Natural killer cell (primary cell): ENCODE measurements at regions not wholly inside any gene's neighbourhood (a gene's known extent, or its start where the extent isn't known, plus 50 kb on each side); places are given as distances from the start of the nearest gene placed in this dataset.

Experiments
- ATAC-seq, 3 donors: fragments of 150-1000 bp in 2 of 3; fragments of 200-7000 bp in 1 of 3; cut with Tn5 transposase; 1 replicate in 1 of 3; 2 replicates in 2 of 3; pipeline ENCODE4 v1.10.0; 2021; ENCODE audit warnings: mild to moderate bottlenecking in 2 of 3, moderate library complexity in 2 of 3
- DNase-seq, 2 donors: peaks; one replicate each; pipeline versions ENCODE4 v3.0.0 to v3.0.0-alpha.2; 2013 to 2021; ENCODE audit warnings: mixed read lengths in 1 of 2
- H3K27ac ChIP-seq: one replicate; pipeline ENCODE4 v1.5.1; 2013; ENCODE audit warnings: mild to moderate bottlenecking, low read length
- H3K27me3 ChIP-seq: one replicate; pipeline ENCODE4 v1.6.1; 2013; ENCODE audit warnings: low read length; ENCODE audit not compliant: control insufficient read depth, insufficient read depth
- H3K36me3 ChIP-seq: one replicate; pipeline ENCODE4 v1.6.1; 2013; ENCODE audit warnings: low read length; ENCODE audit not compliant: control insufficient read depth, insufficient read depth
- H3K4me1 ChIP-seq: one replicate; pipeline ENCODE4 v1.6.1; 2013; ENCODE audit warnings: low read length; ENCODE audit not compliant: control insufficient read depth, insufficient read depth
- H3K4me3 ChIP-seq: one replicate; pipeline ENCODE4 v1.5.1; 2013; ENCODE audit warnings: low read length
- H3K9me3 ChIP-seq: one replicate; pipeline ENCODE4 v1.6.1; 2013; ENCODE audit warnings: low read length; ENCODE audit not compliant: control insufficient read depth, insufficient read depth
- H3K27ac Mint-ChIP-seq, 2 donors: one replicate each; pipeline ENCODE4 v1.8.0; 2022; ENCODE audit warnings: mild to moderate bottlenecking in 2 of 2, mixed read lengths in 2 of 2, moderate library complexity in 1 of 2
- H3K27me3 Mint-ChIP-seq, 2 donors: one replicate each; pipeline ENCODE4 v1.8.0; 2022; ENCODE audit warnings: low read depth in 2 of 2, mixed read lengths in 2 of 2
- H3K36me3 Mint-ChIP-seq: one replicate; pipeline ENCODE4 v1.8.0; 2022; ENCODE audit warnings: mixed read lengths
- H3K4me1 Mint-ChIP-seq, 2 donors: one replicate each; pipeline ENCODE4 v1.8.0; 2022; ENCODE audit warnings: mixed read lengths in 2 of 2
- H3K4me3 Mint-ChIP-seq: one replicate; pipeline ENCODE4 v1.8.0; 2022; ENCODE audit warnings: mild to moderate bottlenecking, moderate library complexity, mixed read lengths
- H3K9me3 Mint-ChIP-seq, 2 donors: one replicate each; pipeline ENCODE4 v1.8.0; 2022; ENCODE audit warnings: mixed read lengths in 2 of 2
- CTCF ChIP-seq: fragments of 200-600 bp; IDR thresholded peaks from one replicate; pipeline ENCODE4 v1.8.0; 2022; ENCODE audit warnings: antibody characterized with exemption
- WGBS: methylation state at CpG from one replicate; pipeline ENCODE4 v1.1.7; 2013; ENCODE audit warnings: missing lambda C conversion rate; ENCODE audit not compliant: insufficient coverage; 5-methylcytosine and 5-hydroxymethylcytosine counted together
- intact Hi-C: fragments of 100-400 bp; cut with micrococcal nuclease; formaldehyde crosslinking; loops from one replicate; pipeline ENCODE4 v1.14.2; 2022

DNA sequence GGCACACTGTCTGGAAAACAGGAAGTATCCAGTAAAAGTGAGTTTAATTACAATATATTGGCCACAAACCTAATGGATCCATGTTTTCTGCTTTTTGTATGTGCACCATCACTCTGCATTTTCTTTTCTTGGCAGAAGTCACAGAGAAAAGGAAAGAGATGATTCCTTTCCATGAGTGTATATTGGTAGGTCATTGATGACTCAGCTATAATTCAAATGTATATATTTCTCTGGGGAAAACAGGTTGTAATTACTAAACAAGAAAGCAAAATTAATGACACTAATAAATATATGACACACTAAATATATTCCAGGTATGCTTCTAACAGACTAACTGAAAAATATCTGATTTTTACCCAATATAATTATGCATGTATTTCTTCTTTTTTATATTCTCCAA is 105.9 kb upstream of the PCDH15 start:
- Mint-ChIP-seq H3K27ac (no peak overlapping the region), H3K4me3 (no peak overlapping the region), H3K27me3 (no peaks in the 10 kb centered on the region), H3K9me3 (peaks cover 6 to 16% of the 10 kb centered on the region in 2 donors), H3K36me3 (no peaks in the 10 kb centered on the region), H3K4me1 (no peaks in the 10 kb centered on the region)
- Histone ChIP-seq H3K36me3 (no peaks in the 10 kb centered on the region), H3K4me3 (no peak overlapping the region), H3K27ac (no peak overlapping the region), H3K27me3 (no peaks in the 10 kb centered on the region), H3K9me3 (peaks cover 14% of the 10 kb centered on the region), H3K4me1 (no peaks in the 10 kb centered on the region)
- intact Hi-C loops: no loop called here
- ATAC-seq: no peak
- no peak for TF ChIP-seq CTCF
- DNase-seq: no peak

DNA sequence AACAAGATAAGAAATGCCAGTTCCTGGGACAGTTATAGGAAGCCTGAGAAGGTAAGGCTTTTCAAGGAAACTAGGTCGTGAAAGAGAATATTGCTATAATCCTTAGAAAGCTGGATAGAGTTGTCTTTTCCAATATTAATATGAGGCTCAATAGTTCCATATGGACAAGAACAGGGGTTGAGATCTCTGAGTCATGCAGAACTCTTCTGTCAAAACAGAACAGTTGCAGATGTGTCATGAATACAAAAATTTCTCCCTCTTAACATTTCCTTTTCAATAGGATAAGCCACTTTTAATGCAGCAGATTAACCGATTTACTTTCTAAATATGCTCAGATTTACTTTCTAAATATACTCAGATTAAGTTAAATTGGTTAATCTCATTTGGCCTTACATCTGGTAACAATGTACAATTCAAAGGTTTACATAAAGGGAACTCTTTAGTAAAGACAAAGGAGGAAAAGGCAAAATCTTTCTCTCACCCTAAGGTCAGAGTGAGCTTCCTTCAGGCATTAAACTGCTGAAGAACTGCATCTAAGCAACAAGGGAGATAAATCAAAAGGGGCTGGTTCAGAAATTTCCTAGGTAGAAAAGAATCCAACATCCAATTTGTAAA is 104.7 kb upstream of the PCDH15 start:
- intact Hi-C loops: no loop called here
- no peaks in the 10 kb centered on the region for H3K27me3 ChIP-seq
- no peak overlapping the region for H3K4me3 ChIP-seq
- no peak for ATAC-seq
- H3K9me3 Mint-ChIP-seq: peaks cover 4 to 10% of the 10 kb centered on the region in 2 donors
- H3K4me1 ChIP-seq: no peaks in the 10 kb centered on the region
- no peaks in the 10 kb centered on the region for H3K27me3 Mint-ChIP-seq
- H3K36me3 ChIP-seq: no peaks in the 10 kb centered on the region
- no peak for TF ChIP-seq CTCF
- no peak overlapping the region for H3K27ac ChIP-seq
- H3K9me3 ChIP-seq: peaks cover 14% of the 10 kb centered on the region
- H3K4me1 Mint-ChIP-seq: no peaks in the 10 kb centered on the region
- H3K4me3 Mint-ChIP-seq: no peak overlapping the region
- H3K36me3 Mint-ChIP-seq: no peaks in the 10 kb centered on the region
- no peak overlapping the region for H3K27ac Mint-ChIP-seq
- DNase-seq: no peak
- 58% methylated on average over 1 of the region's 2 CpGs for WGBS

GRCh38 chr10:54904833-54905232 is 103.8 kb upstream of the PCDH15 start:
- Mint-ChIP-seq H3K36me3 (no peaks in the 10 kb centered on the region), H3K4me1 (no peaks in the 10 kb centered on the region), H3K27ac (no peak overlapping the region), H3K27me3 (no peaks in the 10 kb centered on the region), H3K9me3 (peaks cover 4 to 9% of the 10 kb centered on the region in 2 donors), H3K4me3 (no peak overlapping the region)
- WGBS: 58% methylated on average over 1 of the region's 1 CpG
- no peak for DNase-seq
- Histone ChIP-seq H3K9me3 (peaks cover 11% of the 10 kb centered on the region), H3K36me3 (no peaks in the 10 kb centered on the region), H3K4me3 (no peak overlapping the region), H3K27me3 (no peaks in the 10 kb centered on the region), H3K27ac (no peak overlapping the region), H3K4me1 (no peaks in the 10 kb centered on the region)
- ATAC-seq: no peak
- intact Hi-C loops: no loop called here
- TF ChIP-seq CTCF: no peak

- H3K4me1 ChIP-seq: no peaks in the 10 kb centered on the region
- TF ChIP-seq CTCF: no peak
- Mint-ChIP-seq H3K4me3 (no peak overlapping the region), H3K4me1 (no peaks in the 10 kb centered on the region), H3K9me3 (peaks cover 4 to 10% of the 10 kb centered on the region in 2 donors), H3K27ac (no peak overlapping the region), H3K27me3 (no peaks in the 10 kb centered on the region), H3K36me3 (no peaks in the 10 kb centered on the region)
- H3K27me3 ChIP-seq: no peaks in the 10 kb centered on the region
- no peak for ATAC-seq
- H3K27ac ChIP-seq: no peak overlapping the region
- WGBS: no CpG with 5 or more reads among the region's 1 CpG
- peaks cover 4% of the 10 kb centered on the region for H3K9me3 ChIP-seq
- no peak for DNase-seq
- no peaks in the 10 kb centered on the region for H3K36me3 ChIP-seq
- intact Hi-C loops: no loop called here
- no peak overlapping the region for H3K4me3 ChIP-seq
Observed at GRCh38 chr10:54903745-54904144, 102.7 kb upstream of the PCDH15 start.
